ENCODE measurements at regions not wholly inside any gene's neighbourhood (a gene's known extent, or its start where the extent isn't known, plus 50 kb on each side); places are given as distances from the start of the nearest gene placed in this dataset.

DNA sequence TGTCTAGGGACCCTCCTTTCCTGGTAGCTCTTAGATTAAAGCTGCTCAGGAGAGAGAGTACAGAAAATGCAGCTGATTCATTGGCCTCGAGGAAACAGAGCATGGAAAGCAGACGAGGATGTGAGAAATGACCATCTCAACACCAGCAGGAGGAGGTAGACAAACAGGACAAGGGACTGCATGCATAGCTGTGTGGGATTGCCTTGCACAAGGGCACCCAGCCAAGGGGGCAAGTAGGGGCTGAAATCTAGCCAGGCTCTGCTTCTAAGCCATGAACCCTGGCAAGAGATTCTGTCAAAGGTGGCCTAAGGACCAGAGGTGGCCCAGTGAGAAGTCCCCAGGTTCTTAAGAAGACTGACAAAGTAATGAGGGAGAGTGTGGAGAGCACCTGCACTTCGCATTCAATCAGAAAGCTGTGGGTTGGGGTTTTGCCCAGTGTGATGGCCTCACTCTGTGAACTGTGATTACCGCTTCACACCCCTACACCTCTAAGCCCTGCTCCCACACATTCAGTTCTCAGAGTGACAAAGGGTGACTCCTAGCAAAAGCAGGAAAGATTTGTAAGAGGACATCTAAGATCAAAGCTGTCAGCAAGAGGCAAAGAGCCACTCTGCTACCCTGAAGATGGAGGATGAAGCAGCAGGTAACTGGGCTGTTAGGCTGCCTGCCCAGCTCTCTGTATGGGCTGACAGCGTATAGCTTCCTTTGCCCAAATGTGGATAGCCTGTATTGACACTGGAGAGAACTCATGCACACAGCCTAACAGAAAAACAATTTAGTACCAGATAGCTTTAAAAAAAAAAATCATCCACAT is 151.3 kb upstream of the PELI1 start:
- no peak overlapping the region for H3K4me3 ChIP-seq (ENCODE audit: low read depth, low read length)
- H3K27me3 ChIP-seq (ENCODE audit: control insufficient read depth, insufficient read depth, low read length) = no peaks in the 10 kb centered on the region
- H3K36me3 ChIP-seq (ENCODE audit: control insufficient read depth, insufficient read depth, low read length) = no peaks in the 10 kb centered on the region
- TF ChIP-seq, protein P1, sequence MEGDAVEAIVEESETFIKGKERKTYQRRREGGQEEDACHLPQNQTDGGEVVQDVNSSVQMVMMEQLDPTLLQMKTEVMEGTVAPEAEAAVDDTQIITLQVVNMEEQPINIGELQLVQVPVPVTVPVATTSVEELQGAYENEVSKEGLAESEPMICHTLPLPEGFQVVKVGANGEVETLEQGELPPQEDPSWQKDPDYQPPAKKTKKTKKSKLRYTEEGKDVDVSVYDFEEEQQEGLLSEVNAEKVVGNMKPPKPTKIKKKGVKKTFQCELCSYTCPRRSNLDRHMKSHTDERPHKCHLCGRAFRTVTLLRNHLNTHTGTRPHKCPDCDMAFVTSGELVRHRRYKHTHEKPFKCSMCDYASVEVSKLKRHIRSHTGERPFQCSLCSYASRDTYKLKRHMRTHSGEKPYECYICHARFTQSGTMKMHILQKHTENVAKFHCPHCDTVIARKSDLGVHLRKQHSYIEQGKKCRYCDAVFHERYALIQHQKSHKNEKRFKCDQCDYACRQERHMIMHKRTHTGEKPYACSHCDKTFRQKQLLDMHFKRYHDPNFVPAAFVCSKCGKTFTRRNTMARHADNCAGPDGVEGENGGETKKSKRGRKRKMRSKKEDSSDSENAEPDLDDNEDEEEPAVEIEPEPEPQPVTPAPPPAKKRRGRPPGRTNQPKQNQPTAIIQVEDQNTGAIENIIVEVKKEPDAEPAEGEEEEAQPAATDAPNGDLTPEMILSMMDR (IDR thresholded peaks at IDR 0.05; ENCODE audit: insufficient read depth, low read length, severe bottlenecking) = no peak
- DNase-seq (ENCODE audit: low read depth) (no peak), FAIRE-seq (no peak)

DNA sequence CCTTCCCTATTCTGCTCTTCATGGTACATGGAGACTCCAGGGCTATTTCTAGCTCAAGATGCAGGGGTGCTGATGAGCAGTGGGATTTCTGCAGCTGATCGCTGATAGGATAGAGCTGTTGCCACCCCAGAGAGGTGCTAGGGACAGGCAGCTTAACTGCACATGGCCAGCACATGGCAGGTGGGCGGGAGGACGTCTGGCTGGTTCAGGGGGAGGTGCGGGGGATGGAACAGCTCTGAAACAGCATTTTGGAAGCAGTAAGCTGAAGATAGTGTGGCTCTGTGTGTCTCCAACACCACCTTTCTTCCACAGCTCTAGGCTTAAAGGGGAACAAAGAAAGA is 151.9 kb upstream of the PELI1 start:
- FAIRE-seq (no peak), DNase-seq (ENCODE audit: low read depth) (no peak)
- H3K36me3 ChIP-seq (ENCODE audit: control insufficient read depth, insufficient read depth, low read length) = no peaks in the 10 kb centered on the region
- H3K27me3 ChIP-seq (ENCODE audit: control insufficient read depth, insufficient read depth, low read length) = no peaks in the 10 kb centered on the region
- no peak overlapping the region for H3K4me3 ChIP-seq (ENCODE audit: low read depth, low read length)
- TF ChIP-seq, protein P1 (IDR thresholded peaks at IDR 0.05; ENCODE audit: insufficient read depth, low read length, severe bottlenecking) = no peak

DNA sequence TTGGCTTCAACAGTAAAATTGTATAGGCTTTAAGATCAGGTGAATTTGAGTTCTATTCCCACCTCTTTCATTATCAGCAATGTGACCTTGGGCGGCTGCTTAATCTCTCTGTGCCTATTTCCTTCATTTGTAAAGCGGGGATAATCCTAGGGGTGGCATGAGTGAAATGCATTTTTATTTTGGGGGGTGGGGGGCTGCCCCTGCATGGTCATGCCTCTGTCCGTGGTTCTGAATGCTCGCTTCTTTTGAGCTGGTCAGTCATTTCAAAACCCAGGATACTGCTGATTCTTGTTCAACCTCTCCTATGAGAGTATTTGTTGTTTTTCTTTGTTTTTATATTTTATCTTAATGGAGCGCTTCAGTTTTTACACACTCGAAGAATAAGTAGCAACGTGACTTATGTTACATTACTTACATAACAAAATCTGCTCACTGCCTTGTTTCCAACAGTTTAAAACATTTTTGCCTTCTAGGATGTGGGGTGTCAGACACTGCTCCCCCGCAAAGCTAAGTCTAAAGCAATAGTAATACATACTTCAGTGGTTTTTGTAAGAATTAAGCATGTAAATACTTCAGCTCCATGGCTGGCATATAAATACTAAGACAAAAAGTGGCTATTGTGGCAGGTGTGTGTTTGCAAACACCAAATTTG is 152.6 kb upstream of the PELI1 start:
- Histone ChIP-seq H3K36me3 (ENCODE audit: control insufficient read depth, insufficient read depth, low read length) (no peaks in the 10 kb centered on the region), H3K27me3 (ENCODE audit: control insufficient read depth, insufficient read depth, low read length) (no peaks in the 10 kb centered on the region), H3K4me3 (ENCODE audit: low read depth, low read length) (no peak overlapping the region)
- DNase-seq (ENCODE audit: low read depth) = no peak
- no peak for FAIRE-seq
- TF ChIP-seq, protein P1 (IDR thresholded peaks at IDR 0.05; ENCODE audit: insufficient read depth, low read length, severe bottlenecking) = no peak

DNA sequence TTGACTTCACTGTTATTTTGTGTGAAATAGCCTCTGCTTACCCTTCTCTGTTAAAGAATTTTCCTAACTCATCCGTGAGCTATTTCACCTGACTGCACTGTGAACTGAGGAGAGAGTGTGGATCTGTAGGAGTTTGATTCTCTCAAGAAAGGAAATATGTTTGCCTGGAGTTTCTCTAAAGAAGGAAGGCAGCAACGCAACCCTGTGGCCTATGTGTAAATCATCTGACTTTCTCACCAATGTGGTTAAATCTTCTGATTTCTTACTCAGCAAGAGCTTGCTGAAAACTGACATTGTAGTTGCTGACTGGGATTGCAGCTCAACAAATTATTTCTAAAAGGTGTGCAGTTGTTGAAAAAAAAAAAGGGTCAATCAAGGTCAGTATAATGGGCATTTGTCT is 153.9 kb upstream of the PELI1 start:
- FAIRE-seq (no peak), DNase-seq (ENCODE audit: low read depth) (no peak)
- TF ChIP-seq, protein P1 (IDR thresholded peaks at IDR 0.05; ENCODE audit: insufficient read depth, low read length, severe bottlenecking) = no peak
- Histone ChIP-seq H3K27me3 (ENCODE audit: control insufficient read depth, insufficient read depth, low read length) (no peaks in the 10 kb centered on the region), H3K4me3 (ENCODE audit: low read depth, low read length) (no peak overlapping the region), H3K36me3 (ENCODE audit: control insufficient read depth, insufficient read depth, low read length) (no peaks in the 10 kb centered on the region)

DNA sequence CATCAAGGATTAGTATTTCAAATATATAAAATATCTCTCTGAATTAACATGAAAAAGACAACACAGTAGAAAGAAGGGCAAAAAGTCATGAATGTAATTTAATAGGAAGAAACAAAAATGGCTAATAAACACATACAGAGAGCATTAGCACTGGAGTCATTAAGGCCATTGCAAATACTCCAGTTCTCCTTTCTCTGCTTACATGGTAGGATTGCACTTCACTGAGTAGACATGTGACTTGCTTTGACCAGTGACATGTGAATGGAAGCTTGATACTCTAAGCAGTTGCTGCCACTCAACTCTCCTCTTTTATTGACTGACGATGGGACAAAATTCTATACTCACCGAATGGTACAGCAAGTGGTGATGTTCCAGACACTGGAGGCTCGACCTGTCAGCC is 153.9 kb upstream of the LGALSL start:
- TF ChIP-seq, protein P1 (IDR thresholded peaks at IDR 0.05; ENCODE audit: insufficient read depth, low read length, severe bottlenecking) = no peak
- DNase-seq (ENCODE audit: low read depth) (no peak), FAIRE-seq (no peak)

More for the DNA sequence above, 153.9 kb upstream of the LGALSL start:
- Histone ChIP-seq H3K4me3 (ENCODE audit: low read depth, low read length) (no peak overlapping the region), H3K36me3 (ENCODE audit: control insufficient read depth, insufficient read depth, low read length) (no peaks in the 10 kb centered on the region), H3K27me3 (ENCODE audit: control insufficient read depth, insufficient read depth, low read length) (no peaks in the 10 kb centered on the region)
